ENCODE measurements at regions not wholly inside any gene's neighbourhood (a gene's known extent, or its start where the extent isn't known, plus 50 kb on each side); places are given as distances from the start of the nearest gene placed in this dataset.
"Not testable (repeated sequence)": the region's sequence is repeated elsewhere in the genome, so short reads cannot be mapped to it uniquely, and the experiment has no call there.

DNA sequence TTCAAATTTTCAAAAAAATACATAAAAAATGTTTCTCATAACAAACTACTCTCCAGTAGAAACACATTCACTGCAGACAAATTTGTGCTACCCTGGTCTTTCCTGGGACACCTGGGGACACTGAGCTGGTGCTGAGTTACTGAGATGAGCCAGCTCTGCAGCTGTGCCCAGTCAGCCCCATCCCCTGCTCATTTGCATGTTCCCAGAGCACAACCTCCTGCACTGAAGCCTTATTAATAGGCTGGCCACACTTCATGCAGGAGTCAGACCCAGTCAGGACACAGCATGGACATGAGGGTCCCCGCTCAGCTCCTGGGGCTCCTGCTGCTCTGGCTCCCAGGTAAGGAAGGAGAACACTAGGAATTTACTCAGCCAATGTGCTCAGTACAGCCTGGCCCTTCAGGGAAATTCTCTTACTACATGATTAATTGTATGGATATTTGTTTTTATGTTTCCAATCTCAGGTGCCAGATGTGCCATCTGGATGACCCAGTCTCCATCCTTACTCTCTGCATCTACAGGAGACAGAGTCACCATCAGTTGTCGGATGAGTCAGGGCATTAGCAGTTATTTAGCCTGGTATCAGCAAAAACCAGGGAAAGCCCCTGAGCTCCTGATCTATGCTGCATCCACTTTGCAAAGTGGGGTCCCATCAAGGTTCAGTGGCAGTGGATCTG, 1529.3 kb downstream of the RPIA start:
- DNase-seq = not testable (repeated sequence)

DNA sequence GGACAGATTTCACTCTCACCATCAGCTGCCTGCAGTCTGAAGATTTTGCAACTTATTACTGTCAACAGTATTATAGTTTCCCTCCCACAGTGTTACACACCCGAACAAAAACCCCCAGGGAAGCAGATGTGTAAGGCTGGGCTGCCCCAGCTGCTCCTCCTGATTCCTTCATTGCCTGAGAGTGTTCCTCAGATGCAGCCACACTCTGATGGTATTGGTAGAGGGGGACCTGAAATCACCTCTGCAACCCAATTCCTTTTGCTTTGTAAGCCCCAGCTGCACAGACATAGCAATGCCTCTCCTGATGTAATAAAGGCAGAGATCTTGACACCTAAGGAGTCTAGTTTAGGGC, 1529.8 kb downstream of the RPIA start:
- DNase-seq = no peak

DNA sequence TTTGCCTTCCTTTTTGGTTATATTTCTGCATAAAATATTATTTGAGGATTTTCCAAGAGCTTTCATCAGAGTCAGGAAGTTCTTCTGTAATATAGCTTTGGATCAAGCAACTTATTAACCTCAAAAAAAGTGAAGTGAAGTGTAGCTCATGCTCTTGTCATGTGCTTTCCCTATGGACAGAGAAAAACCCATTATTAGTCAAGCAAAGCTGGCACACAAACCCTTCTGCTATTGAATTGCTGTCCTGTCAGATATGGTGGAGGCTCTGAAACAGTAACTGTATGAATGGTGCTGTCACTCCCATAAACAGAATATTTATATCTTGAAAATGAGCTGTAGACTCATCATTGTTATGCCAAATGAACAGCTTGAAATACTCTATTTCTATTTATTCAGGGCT, 1533.3 kb downstream of the RPIA start:
- not testable (repeated sequence) for DNase-seq

- DNase-seq = not testable (repeated sequence)
Observed at GRCh38 chr2:90226465-90227072, 1535.1 kb downstream of the RPIA start.

- DNase-seq = not testable (repeated sequence)
Observed at GRCh38 chr2:90231199-90231598, 1539.7 kb downstream of the RPIA start.

DNA sequence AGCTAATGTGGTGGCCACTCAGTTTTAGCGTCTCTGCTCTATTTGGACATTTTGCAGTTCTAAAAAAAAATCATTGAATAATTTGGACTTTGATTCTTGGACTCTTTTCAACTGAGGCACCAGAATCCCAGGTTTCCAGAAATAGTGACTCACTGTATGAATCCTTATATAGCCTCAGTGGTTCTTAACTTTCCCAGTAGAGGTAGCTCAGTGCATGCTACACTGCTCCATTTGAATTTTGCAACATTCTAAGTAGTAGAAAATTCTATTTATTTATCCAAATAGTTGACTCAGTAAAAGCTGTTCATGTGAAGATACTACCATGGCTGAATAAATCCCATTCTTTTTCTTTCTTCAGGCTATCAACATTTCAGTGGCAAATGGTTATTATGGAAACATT, 1544.0 kb downstream of the RPIA start:
- not testable (repeated sequence) for DNase-seq

- DNase-seq = peak in 1 of 2 donors; percentile 5
Observed at GRCh38 chr2:90237923-90238361, 1546.5 kb downstream of the RPIA start.

- not testable (repeated sequence) for DNase-seq
Observed at GRCh38 chr2:90238505-90239230, 1547.2 kb downstream of the RPIA start.

- DNase-seq = not testable (repeated sequence)
Observed at GRCh38 chr2:90239769-90240168, 1548.3 kb downstream of the RPIA start.

DNA sequence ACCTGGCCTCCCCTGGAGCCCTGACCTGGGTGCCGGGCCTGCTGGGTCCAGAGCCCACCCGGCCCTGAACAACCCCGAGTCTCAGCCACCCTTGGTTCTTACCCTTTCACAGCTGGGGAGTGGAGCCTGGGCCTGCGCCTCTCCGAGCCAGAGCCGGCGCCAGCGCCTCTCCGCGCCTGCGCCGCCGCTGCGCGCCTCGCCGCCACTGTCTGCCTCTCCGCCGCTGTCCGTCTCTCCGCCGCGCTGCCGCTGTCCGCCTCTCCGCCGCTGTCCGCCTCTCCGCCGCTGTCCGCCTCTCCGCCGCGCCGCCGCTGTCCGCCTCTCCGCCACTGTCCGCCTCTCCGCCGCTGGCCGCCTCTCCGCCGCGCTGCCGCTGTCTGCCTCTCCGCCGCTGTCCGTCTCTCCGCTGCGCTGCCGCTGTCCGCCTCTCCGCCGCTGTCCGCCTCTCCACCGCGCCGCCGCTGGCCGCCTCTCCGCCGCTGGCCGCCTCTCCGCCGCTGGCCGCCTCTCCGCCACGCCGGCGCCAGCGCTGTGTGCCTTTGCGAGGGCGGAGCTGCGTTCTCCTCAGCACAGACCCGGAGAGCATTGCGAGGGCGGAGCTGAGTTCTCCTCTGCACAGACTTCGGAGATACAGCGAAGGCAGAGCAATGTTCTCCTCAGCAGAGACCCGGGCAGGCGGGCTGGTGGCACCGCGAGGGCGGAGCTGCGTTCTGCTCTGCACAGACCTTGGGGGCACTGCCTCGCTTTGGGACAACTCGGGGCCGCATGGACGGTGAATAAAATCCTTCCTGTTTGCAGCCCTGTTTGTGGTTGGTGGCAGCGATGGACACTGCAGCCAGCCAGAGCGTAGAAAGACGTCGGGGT, 1553.7 kb downstream of the RPIA start:
- DNase-seq = not testable (repeated sequence)

DNA sequence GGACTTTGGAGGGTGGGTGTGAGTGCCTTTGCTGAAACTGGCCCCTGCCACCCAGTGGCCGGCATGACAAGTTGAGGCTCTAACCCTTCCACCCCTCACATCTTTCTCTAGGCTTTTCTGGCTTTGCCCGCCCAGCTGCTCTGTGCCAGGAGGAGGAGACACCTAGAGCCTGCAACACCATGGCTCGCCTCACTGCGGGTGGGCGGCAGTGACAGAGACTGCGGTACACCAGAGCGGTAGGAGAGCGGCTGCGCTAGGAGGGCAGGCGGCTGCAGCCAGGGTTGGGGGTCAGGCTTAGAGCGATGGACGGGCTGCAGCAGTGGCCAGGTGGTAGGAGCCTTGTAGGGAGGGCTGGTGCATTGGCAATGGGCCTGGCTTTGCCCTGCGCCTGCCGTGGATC, 1556.9 kb downstream of the RPIA start:
- DNase-seq = not testable (repeated sequence)

- not testable (repeated sequence) for DNase-seq
Observed at GRCh38 chr2:90250350-90250749, 1558.9 kb downstream of the RPIA start.

- DNase-seq = not testable (repeated sequence)
Observed at GRCh38 chr2:90251576-90251975, 1560.1 kb downstream of the RPIA start.

- not testable (repeated sequence) for DNase-seq
Observed at GRCh38 chr2:90253306-90253705, 1561.8 kb downstream of the RPIA start.

DNA sequence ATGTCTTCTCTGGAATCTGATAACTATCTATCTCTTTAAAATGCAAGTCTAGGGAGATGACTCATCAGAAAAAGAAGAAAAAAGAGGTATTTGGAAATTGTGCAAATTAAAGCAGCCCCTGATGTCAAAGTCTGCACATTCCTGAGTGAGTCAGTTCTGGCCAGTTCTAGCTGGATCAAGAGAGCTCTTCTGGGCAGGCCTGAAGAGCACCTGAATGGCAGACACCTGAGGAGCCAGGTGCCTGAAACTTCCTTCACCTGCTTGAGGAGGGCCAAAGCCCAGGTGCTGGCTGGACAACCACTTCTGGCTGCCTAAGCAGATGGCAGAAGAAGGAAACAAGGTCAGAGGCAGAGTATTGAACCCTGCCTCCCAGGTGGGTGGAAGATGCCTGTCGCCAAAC, 1575.4 kb downstream of the RPIA start:
- not testable (repeated sequence) for DNase-seq

GRCh38 chr2:90287751-90288150, 1596.3 kb downstream of the RPIA start:
- DNase-seq = not testable (repeated sequence)

DNA sequence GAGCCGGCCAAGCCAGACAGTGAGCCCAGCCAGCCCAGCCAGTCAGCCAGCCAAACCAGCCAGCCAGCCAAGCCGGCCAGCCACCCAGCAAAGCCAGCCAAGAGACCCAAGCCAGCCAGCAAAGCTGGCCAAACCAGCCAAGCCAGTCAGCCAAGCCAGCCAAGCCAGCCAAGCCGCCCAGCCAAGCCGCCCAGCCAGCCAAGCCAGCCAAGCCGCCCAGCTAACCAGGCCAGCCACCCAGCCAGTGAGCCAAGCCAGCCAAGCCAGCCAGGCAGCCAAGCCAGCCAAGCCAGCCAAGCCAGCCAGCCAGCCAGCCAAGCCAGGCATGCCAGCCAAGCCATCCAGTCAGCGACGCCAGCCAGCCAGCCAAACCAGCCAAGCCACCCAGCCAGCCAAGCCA, 1596.9 kb downstream of the RPIA start:
- DNase-seq = not testable (repeated sequence)

DNA sequence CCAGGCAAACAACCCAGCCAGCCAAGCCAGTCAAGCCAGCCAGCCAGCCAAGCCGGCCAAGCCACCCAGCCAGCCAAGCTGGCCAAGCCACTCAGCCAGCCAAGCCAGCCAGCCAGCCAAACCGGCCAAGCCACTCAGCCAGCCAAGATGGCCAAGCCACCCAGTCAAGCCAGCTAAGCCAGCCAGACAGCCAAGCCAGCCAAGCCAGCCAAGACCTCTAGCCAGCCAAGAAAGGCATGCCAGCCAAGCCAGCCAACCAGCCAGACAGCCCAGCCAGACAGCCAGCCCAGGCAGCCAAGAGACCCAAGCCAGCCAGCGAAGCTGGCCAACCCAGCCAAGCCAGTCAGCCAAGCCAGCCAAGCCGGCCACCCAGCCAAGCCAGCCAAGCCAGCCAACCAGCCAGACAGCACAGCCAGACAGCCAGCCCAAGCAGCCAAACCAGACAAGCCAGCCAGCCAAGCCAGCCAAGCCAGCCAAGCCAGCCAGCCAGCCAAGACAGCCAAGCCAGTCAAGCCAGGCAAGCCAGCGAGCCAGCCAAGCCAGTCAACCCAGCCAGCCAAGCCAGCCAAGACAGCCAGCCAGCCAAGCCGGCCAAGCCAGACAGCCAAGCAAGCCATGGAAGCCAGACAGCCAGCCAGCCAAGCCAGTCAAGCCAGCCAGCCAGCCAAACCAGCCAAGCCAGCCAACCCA, 1598.0 kb downstream of the RPIA start:
- not testable (repeated sequence) for DNase-seq

GRCh38 chr2:90290701-90291100, 1599.2 kb downstream of the RPIA start:
- not testable (repeated sequence) for DNase-seq

- DNase-seq = not testable (repeated sequence)
Observed at GRCh38 chr2:90291168-90291883, 1599.9 kb downstream of the RPIA start.

Measured in right lung (tissue), 2 donors.